HAP-1 (cell line): ENCODE measurements at regions not wholly inside any gene's neighbourhood (a gene's known extent, or its start where the extent isn't known, plus 50 kb on each side); places are given as distances from the start of the nearest gene placed in this dataset.

Experiments used
- DNase-seq, 2 experiments: peaks; one replicate each; pipeline ENCODE4 v3.0.0-alpha.2; 2016 to 2020; ENCODE audit warnings: low spot score in 2 of 2
- H3K27me3 ChIP-seq: fragments of 250-450 bp; sonication (Bioruptor Pico); 2 replicates; pipeline ENCODE4 v1.5.1; 2020; ENCODE audit warnings: low read depth, mild to moderate bottlenecking, moderate library complexity
- H3K36me3 ChIP-seq: fragments of 250-450 bp; sonication (Bioruptor Pico); replicated peaks from 2 replicates; pipeline ENCODE4 v1.5.1; 2020; ENCODE audit warnings: mild to moderate bottlenecking
- H3K4me1 ChIP-seq: fragments of 250-450 bp; sonication (Bioruptor Pico); 2 replicates; pipeline ENCODE4 v1.5.1; 2020; ENCODE audit warnings: mild to moderate bottlenecking
- H3K4me3 ChIP-seq: fragments of 250-450 bp; sonication (Bioruptor Pico); 2 replicates; pipeline ENCODE4 v1.5.1; 2020; ENCODE audit warnings: mild to moderate bottlenecking, moderate library complexity
- H3K9me3 ChIP-seq: fragments of 250-450 bp; sonication (Bioruptor Pico); 2 replicates; pipeline ENCODE4 v1.5.1; 2020; ENCODE audit warnings: mild to moderate bottlenecking, moderate library complexity
- in situ Hi-C: fragments of 300-500 bp; cut with MboI; formaldehyde crosslinking; loops from 3 replicates; pipeline ENCODE4 v1.14.3; 2020; ENCODE audit warnings: low sequenced_read_pairs, inconsistent platforms, mixed read lengths

GRCh38 chr3:194070634-194071409 is 65.1 kb upstream of the HES1 start:
- Histone ChIP-seq H3K27me3 (no peaks in the 10 kb centered on the region), H3K9me3 (peaks cover 2% of the 10 kb centered on the region), H3K4me3 (peak overlapping the region; percentile 25), H3K36me3 (no peaks in the 10 kb centered on the region), H3K4me1 (peaks cover 13% of the 10 kb centered on the region)
- DNase-seq: peak; percentile 32 to 72
- in situ Hi-C loops: no loop called here

- Histone ChIP-seq H3K36me3 (no peaks in the 10 kb centered on the region), H3K4me3 (no peak overlapping the region), H3K27me3 (no peaks in the 10 kb centered on the region), H3K9me3 (peaks cover 2% of the 10 kb centered on the region), H3K4me1 (peaks cover 13% of the 10 kb centered on the region)
- no peak for DNase-seq
- in situ Hi-C loops: no loop called here
Measured at GRCh38 chr3:194072097-194072428, 63.9 kb upstream of the HES1 start.

- Histone ChIP-seq H3K9me3 (peaks cover 1% of the 10 kb centered on the region; the same call in 1 of the 2 replicates), H3K4me1 (peaks cover 13% of the 10 kb centered on the region), H3K36me3 (no peaks in the 10 kb centered on the region), H3K4me3 (no peak overlapping the region), H3K27me3 (no peaks in the 10 kb centered on the region)
- DNase-seq: no peak
- in situ Hi-C loops: no loop called here
Measured at GRCh38 chr3:194072691-194073279, 63.2 kb upstream of the HES1 start.

DNA sequence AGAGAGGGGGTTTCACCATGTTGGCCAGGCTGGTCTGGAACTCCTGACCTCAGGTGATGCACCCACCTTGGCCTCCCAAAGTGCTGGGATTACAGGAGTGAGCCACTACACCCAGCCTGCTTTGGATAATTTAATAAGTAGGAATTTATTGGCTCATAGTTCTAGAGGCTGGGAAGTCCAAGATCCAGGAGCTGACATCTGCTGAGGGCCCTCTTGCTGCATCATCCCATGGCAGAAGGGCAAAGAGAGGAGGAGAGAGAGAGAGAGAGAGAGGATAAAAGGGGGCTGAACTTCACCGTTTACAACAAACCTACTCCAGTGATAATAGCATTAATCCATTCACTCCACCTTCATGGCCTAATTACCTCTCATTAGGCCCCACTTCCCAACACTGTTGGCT is 62.0 kb upstream of the HES1 start:
- DNase-seq: no peak
- in situ Hi-C loops: no loop called here
- Histone ChIP-seq H3K36me3 (no peaks in the 10 kb centered on the region), H3K9me3 (no peaks in the 10 kb centered on the region), H3K4me1 (peaks cover 13% of the 10 kb centered on the region), H3K4me3 (no peak overlapping the region), H3K27me3 (no peaks in the 10 kb centered on the region)

DNA sequence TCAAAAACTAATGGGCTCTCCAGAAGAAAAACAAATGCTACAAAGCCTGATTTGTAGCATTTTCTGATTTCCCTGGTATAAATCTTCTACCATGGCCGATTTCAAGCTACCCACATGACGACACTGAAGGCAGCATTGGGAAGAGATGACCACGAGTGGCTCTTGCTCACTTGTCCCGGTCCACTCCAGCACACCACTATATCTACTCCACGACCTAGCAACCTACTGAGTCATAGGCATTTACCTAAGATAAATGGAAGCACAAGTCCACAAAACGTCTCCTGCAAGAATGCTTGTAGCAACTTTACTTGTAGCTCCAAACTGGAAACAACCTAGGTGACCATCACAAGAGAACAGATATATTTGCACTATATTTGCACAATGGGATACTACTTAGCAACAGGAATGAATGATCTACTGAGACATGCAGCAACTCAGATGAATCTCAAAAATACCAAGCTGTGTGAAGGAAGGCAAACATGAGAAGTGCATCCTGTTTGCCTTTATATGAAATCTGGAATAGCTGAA is 60.8 kb upstream of the HES1 start:
- no peak overlapping the region for H3K4me3 ChIP-seq
- H3K9me3 ChIP-seq: no peaks in the 10 kb centered on the region
- in situ Hi-C loops: no loop called here
- no peaks in the 10 kb centered on the region for H3K27me3 ChIP-seq
- DNase-seq: no peak
- no peaks in the 10 kb centered on the region for H3K36me3 ChIP-seq
- peaks cover 11% of the 10 kb centered on the region for H3K4me1 ChIP-seq

DNA sequence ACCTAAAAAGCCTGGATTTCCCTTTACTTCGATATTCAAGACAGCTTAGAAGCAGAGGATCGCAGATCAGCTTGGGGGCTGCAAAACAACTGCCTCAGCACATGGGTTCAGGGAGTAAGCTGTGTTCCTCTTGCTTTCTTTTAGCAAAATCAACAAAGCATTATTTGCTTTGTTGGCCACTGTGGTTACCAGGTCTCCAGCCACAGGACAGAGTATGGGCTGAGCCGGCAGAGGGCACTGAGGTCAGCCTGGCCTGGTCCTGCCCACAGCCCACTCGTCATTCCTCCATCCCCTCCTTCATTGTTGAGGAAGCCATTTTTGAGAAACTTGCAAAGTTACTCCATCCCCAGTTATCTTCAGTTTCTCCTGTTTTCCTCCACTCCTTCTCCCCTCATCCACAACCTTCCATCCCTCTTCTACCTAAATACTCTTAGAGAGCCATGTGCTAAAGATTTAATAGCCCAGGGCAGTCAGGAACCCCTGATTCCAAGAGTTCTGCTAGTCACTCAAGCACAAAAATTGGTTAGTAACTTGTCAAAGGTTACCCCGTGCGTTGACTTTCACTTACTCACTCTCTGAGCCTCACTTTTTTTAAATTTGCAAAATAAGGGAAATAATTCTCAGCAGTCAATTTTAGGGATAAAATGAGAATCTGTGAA is 60.0 kb upstream of the HES1 start:
- Histone ChIP-seq H3K9me3 (no peaks in the 10 kb centered on the region), H3K36me3 (no peaks in the 10 kb centered on the region), H3K4me3 (no peak overlapping the region), H3K27me3 (no peaks in the 10 kb centered on the region), H3K4me1 (peaks cover 4% of the 10 kb centered on the region)
- DNase-seq: no peak
- in situ Hi-C loops: no loop called here

- no peaks in the 10 kb centered on the region for H3K36me3 ChIP-seq
- H3K4me1 ChIP-seq: peaks cover under 1% of the 10 kb centered on the region
- H3K9me3 ChIP-seq: no peaks in the 10 kb centered on the region
- no peak overlapping the region for H3K4me3 ChIP-seq
- H3K27me3 ChIP-seq: no peaks in the 10 kb centered on the region
- in situ Hi-C loops: no loop called here
- no peak for DNase-seq
Measured at GRCh38 chr3:194076475-194076874, 59.5 kb upstream of the HES1 start.

- Histone ChIP-seq H3K36me3 (no peaks in the 10 kb centered on the region), H3K4me1 (no peaks in the 10 kb centered on the region), H3K4me3 (no peak overlapping the region), H3K9me3 (no peaks in the 10 kb centered on the region), H3K27me3 (no peaks in the 10 kb centered on the region)
- DNase-seq: no peak
- in situ Hi-C loops: no loop called here
Measured at GRCh38 chr3:194077602-194078001, 58.3 kb upstream of the HES1 start.

GRCh38 chr3:194078045-194078821 is 57.7 kb upstream of the HES1 start:
- no peak for DNase-seq
- in situ Hi-C loops: no loop called here
- Histone ChIP-seq H3K4me3 (no peak overlapping the region), H3K36me3 (no peaks in the 10 kb centered on the region), H3K9me3 (no peaks in the 10 kb centered on the region), H3K4me1 (no peaks in the 10 kb centered on the region), H3K27me3 (no peaks in the 10 kb centered on the region)

DNA sequence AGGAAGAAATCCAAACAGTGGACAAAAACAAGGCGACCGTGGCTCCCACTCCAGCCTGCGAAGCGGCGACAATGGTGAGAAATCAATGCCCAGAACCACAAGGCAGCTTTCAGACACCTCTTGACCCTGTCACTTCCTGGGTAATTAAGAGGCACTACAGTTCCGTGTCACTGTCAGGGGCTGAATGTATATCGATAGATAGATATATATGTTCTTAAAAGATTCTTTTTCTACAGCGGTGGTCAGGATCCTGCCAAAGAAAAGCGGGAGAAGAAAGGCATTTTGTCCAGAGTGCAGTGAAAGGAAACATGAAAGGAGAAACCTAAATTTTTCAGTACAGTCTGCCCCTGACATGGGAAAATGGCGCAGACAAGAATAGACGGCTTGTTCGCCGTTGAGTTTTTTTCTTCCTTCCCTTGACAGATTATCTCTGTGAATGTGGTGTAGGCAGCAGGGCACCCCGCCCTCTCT is 56.2 kb upstream of the HES1 start:
- in situ Hi-C loops: no loop called here
- no peak for DNase-seq
- no peak overlapping the region for H3K4me3 ChIP-seq
- H3K9me3 ChIP-seq: no peaks in the 10 kb centered on the region
- H3K27me3 ChIP-seq: no peaks in the 10 kb centered on the region
- H3K4me1 ChIP-seq: no peaks in the 10 kb centered on the region
- no peaks in the 10 kb centered on the region for H3K36me3 ChIP-seq

GRCh38 chr3:194080436-194080835 is 55.5 kb upstream of the HES1 start:
- H3K4me1 ChIP-seq: peaks cover 5% of the 10 kb centered on the region
- no peak overlapping the region for H3K4me3 ChIP-seq
- no peaks in the 10 kb centered on the region for H3K36me3 ChIP-seq
- in situ Hi-C loops: no loop called here
- H3K27me3 ChIP-seq: no peaks in the 10 kb centered on the region
- no peak for DNase-seq
- no peaks in the 10 kb centered on the region for H3K9me3 ChIP-seq

- no peak overlapping the region for H3K4me3 ChIP-seq
- H3K27me3 ChIP-seq: no peaks in the 10 kb centered on the region
- H3K9me3 ChIP-seq: no peaks in the 10 kb centered on the region
- peaks cover 10% of the 10 kb centered on the region for H3K4me1 ChIP-seq
- in situ Hi-C loops: no loop called here
- DNase-seq: no peak
- no peaks in the 10 kb centered on the region for H3K36me3 ChIP-seq
Measured at GRCh38 chr3:194080913-194081800, 54.8 kb upstream of the HES1 start.

- no peak for DNase-seq
- H3K4me1 ChIP-seq: peaks cover 17% of the 10 kb centered on the region
- H3K9me3 ChIP-seq: no peaks in the 10 kb centered on the region
- H3K36me3 ChIP-seq: no peaks in the 10 kb centered on the region
- H3K4me3 ChIP-seq: no peak overlapping the region
- H3K27me3 ChIP-seq: no peaks in the 10 kb centered on the region
- in situ Hi-C loops: no loop called here
Measured at GRCh38 chr3:194081826-194082225, 54.1 kb upstream of the HES1 start.
